Stimulated activated CD8-positive, alpha-beta memory T cell treated with anti-CD3 and anti-CD28 coated beads, Interleukin-7, amount 100 ng/mL, for 1 hour (primary cell): ENCODE measurements at regions not wholly inside any gene's neighbourhood (a gene's known extent, or its start where the extent isn't known, plus 50 kb on each side); places are given as distances from the start of the nearest gene placed in this dataset.
A peak's percentile ranks its signal among the peaks of the same experiment; 100 is the strongest.
"Not testable (repeated sequence)": the region's sequence is repeated elsewhere in the genome, so short reads cannot be mapped to it uniquely, and the experiment has no call there.

Experiments
- DNase-seq, 2 donors: peaks; one replicate each; pipeline ENCODE4 v3.0.0-alpha.2; 2020; ENCODE audit warnings: low read depth in 2 of 2

GRCh38 chr9:96156171-96156974, 145.6 kb downstream of the HSD17B3 start:
- DNase-seq, result no peak

GRCh38 chr9:96154081-96154480, 147.9 kb downstream of the HSD17B3 start:
- no peak for DNase-seq

GRCh38 chr9:96152550-96152949, 149.4 kb downstream of the HSD17B3 start:
- no peak for DNase-seq

GRCh38 chr9:96150324-96151227, 151.4 kb downstream of the HSD17B3 start:
- DNase-seq, result peak; percentile 14 to 18

GRCh38 chr9:96149533-96150280, 152.3 kb downstream of the HSD17B3 start:
- DNase-seq, result no peak

- DNase-seq, result no peak
These were observed 153.1 kb downstream of the HSD17B3 start for GRCh38 chr9:96148634-96149532.

GRCh38 chr9:96147029-96147428, 154.9 kb downstream of the HSD17B3 start:
- DNase-seq, result not testable (repeated sequence)

- DNase-seq, result no peak
These were observed 160.3 kb downstream of the HSD17B3 start for GRCh38 chr9:96141666-96142065.

- DNase-seq, result no peak
These were observed 160.9 kb downstream of the HSD17B3 start for GRCh38 chr9:96141128-96141474.

GRCh38 chr9:96140296-96141127, 161.5 kb downstream of the HSD17B3 start:
- DNase-seq, result no peak

- no peak for DNase-seq
These were observed 162.2 kb downstream of the HSD17B3 start for GRCh38 chr9:96139592-96140295.

GRCh38 chr9:96138616-96139015, 163.4 kb downstream of the HSD17B3 start:
- no peak for DNase-seq

GRCh38 chr9:96137671-96138429, 164.1 kb downstream of the HSD17B3 start:
- no peak for DNase-seq

GRCh38 chr9:96136992-96137670, 164.8 kb downstream of the HSD17B3 start:
- DNase-seq, result no peak

- no peak for DNase-seq
These were observed 166.2 kb downstream of the HSD17B3 start for GRCh38 chr9:96135753-96136290.

GRCh38 chr9:96135076-96135752, 166.8 kb downstream of the HSD17B3 start:
- DNase-seq, result no peak

GRCh38 chr9:96133321-96134021, 168.5 kb downstream of the HSD17B3 start:
- DNase-seq, result no peak
